LNCAP (cell line): ENCODE measurements at regions not wholly inside any gene's neighbourhood (a gene's known extent, or its start where the extent isn't known, plus 50 kb on each side); places are given as distances from the start of the nearest gene placed in this dataset.

ENCODE experiments used
- CTCF ChIP-seq: fragments of 450-650 bp; IDR thresholded peaks from 2 replicates; pipeline ENCODE4 v1.5.1; 2017; ENCODE audit warnings: mild to moderate bottlenecking

- no peak for TF ChIP-seq CTCF
These were observed 111.0 kb downstream of the GYPC start for GRCh38 chr2:126766969-126767296.

GRCh38 chr2:126769118-126769517, 113.2 kb downstream of the GYPC start:
- no peak for TF ChIP-seq CTCF

- no peak for TF ChIP-seq CTCF
These were observed 114.5 kb downstream of the GYPC start for GRCh38 chr2:126770466-126770865.

GRCh38 chr2:126771094-126771493, 115.1 kb downstream of the GYPC start:
- TF ChIP-seq CTCF: no peak

GRCh38 chr2:126771501-126772195, 115.7 kb downstream of the GYPC start:
- TF ChIP-seq CTCF: no peak

- no peak for TF ChIP-seq CTCF
These were observed 118.3 kb downstream of the GYPC start for GRCh38 chr2:126774290-126774689.

- no peak for TF ChIP-seq CTCF
These were observed 118.8 kb downstream of the GYPC start for GRCh38 chr2:126774761-126775160.
